Neural progenitor cell (in vitro differentiated cells): ENCODE measurements at regions not wholly inside any gene's neighbourhood (a gene's known extent, or its start where the extent isn't known, plus 50 kb on each side); places are given as distances from the start of the nearest gene placed in this dataset.

Experiments
- DNase-seq: peaks from one replicate; pipeline ENCODE4 v3.0.0-alpha.2; 2016; ENCODE audit warnings: low spot score
- H2AFZ ChIP-seq: fragments of 200-600 bp; sonication (generic); replicated peaks from 2 replicates; pipeline ENCODE4 v1.6.1; 2016; ENCODE audit warnings: antibody characterized with exemption
- H3F3A ChIP-seq: fragments of 200-600 bp; sonication (generic); 2 replicates; pipeline ENCODE4 v1.6.1; 2016; ENCODE audit warnings: antibody characterized with exemption, low read depth
- H3K27ac ChIP-seq: fragments of 200-600 bp; sonication (generic); 2 replicates; pipeline ENCODE4 v1.5.1; 2016; ENCODE audit warnings: mild to moderate bottlenecking
- H3K27me3 ChIP-seq: fragments of 200-600 bp; sonication (generic); 2 replicates; pipeline ENCODE4 v1.6.1; 2016; ENCODE audit warnings: mild to moderate bottlenecking, moderate library complexity
- H3K36me3 ChIP-seq: fragments of 200-600 bp; sonication (generic); 2 replicates; pipeline ENCODE4 v1.5.1; 2016
- H3K4me1 ChIP-seq: fragments of 200-600 bp; sonication (generic); 2 replicates; pipeline ENCODE4 v1.6.1; 2016; ENCODE audit warnings: mixed run types
- H3K4me2 ChIP-seq: fragments of 200-600 bp; sonication (generic); 2 replicates; pipeline ENCODE4 v1.6.1; 2016
- H3K4me3 ChIP-seq: fragments of 200-600 bp; sonication (generic); 2 replicates; pipeline ENCODE4 v1.5.1; 2016
- H3K79me2 ChIP-seq: fragments of 200-600 bp; sonication (generic); 2 replicates; pipeline ENCODE4 v1.6.1; 2016; ENCODE audit warnings: low read depth
- H3K9ac ChIP-seq: fragments of 200-600 bp; sonication (generic); 2 replicates; pipeline ENCODE4 v1.6.1; 2016
- H3K9me3 ChIP-seq: fragments of 200-600 bp; sonication (generic); 2 replicates; pipeline ENCODE4 v1.5.1; 2016; ENCODE audit warnings: low read depth
- H4K20me1 ChIP-seq: fragments of 200-600 bp; sonication (generic); 2 replicates; pipeline ENCODE4 v1.6.1; 2016; ENCODE audit warnings: low read depth
- H3K27ac Mint-ChIP-seq: 3 replicates; pipeline ENCODE4 v1.8.0; 2021; ENCODE audit warnings: mixed read lengths
- H3K27me3 Mint-ChIP-seq: 2 replicates; pipeline ENCODE4 v1.8.0; 2022; ENCODE audit warnings: low read depth, mild to moderate bottlenecking, inconsistent platforms, moderate library complexity, mixed read lengths; ENCODE audit not compliant: insufficient read depth
- H3K36me3 Mint-ChIP-seq: 3 replicates; pipeline ENCODE4 v1.8.0; 2021; ENCODE audit warnings: mixed read lengths
- H3K4me1 Mint-ChIP-seq: 3 replicates; pipeline ENCODE4 v1.8.0; 2021; ENCODE audit warnings: mixed read lengths
- H3K4me3 Mint-ChIP-seq: 3 replicates; pipeline ENCODE4 v1.8.0; 2021; ENCODE audit warnings: mild to moderate bottlenecking, moderate library complexity, mixed read lengths
- H3K9me3 Mint-ChIP-seq: 3 replicates; pipeline ENCODE4 v1.8.0; 2020; ENCODE audit warnings: mixed read lengths
- EZH2 ChIP-seq: fragments of 200-600 bp; sonication (generic); IDR thresholded peaks from 2 replicates; pipeline ENCODE4 v1.6.1; 2017; ENCODE audit warnings: antibody characterized with exemption, mild to moderate bottlenecking, moderate library complexity
- EZH2phosphoT487 ChIP-seq: fragments of 200-600 bp; sonication (generic); IDR thresholded peaks from 2 replicates; pipeline ENCODE4 v1.6.1; 2017; ENCODE audit warnings: antibody characterized with exemption
- TF ChIP-seq, protein P1 (sequence below): fragments of 200-600 bp; sonication (generic); IDR thresholded peaks from 2 replicates; pipeline ENCODE4 v1.5.1; 2017; ENCODE audit warnings: antibody characterized with exemption, mild to moderate bottlenecking

DNA sequence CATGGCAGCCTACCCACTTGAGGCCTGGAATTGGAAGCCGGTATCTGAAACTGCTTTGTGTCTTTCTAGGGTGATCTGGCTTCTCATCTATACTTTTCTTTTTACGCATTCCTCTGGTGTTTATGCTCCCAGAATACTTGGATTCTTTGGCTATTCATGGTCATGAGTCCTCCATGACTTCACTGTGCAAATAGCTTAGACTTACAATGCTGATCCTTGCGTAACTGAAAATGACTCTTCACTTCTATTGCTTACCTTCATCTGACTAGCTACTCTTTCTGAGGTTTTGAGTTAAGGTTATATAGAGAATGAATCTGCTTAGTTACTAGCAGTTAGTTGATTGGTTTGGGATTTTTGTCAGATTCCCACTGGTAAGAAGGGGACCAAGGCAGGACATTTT lies 121.7 kb upstream of the NOVA1 start:
- no peaks in the 10 kb centered on the region for H3K4me1 Mint-ChIP-seq

DNA sequence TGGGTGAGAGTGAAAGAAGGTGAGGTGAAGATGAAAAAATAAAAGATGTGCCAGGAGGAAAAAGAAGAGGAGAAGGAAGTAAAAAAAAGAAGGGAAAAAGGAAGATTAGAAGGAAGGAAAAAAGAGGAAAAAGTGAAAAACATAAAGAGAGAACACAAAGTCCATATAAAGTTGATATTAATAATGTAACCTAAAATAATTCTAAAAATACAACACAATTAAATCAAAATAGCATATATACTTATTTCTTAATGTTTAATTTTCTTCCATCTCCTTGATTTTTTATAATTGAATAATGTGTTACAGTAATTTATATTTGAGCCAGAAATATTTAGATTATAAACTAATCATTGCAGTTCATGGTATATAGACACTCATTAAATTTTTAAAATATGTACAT lies 124.4 kb upstream of the NOVA1 start:
- Histone ChIP-seq H2AFZ (no peak overlapping the region), H3K27me3 (no peaks in the 10 kb centered on the region), H3K36me3 (no peaks in the 10 kb centered on the region), H3K4me1 (no peaks in the 10 kb centered on the region), H3K9me3 (no peaks in the 10 kb centered on the region), H3K9ac (no peak overlapping the region), H3K27ac (no peak overlapping the region), H4K20me1 (no peaks in the 10 kb centered on the region), H3K4me2 (no peak overlapping the region), H3K4me3 (no peak overlapping the region), H3F3A (no peaks in the 10 kb centered on the region), H3K79me2 (no peaks in the 10 kb centered on the region)
- H3K27ac Mint-ChIP-seq: no peak overlapping the region
- H3K27me3 Mint-ChIP-seq: no peaks in the 10 kb centered on the region
- no peak for TF ChIP-seq EZH2
- H3K4me3 Mint-ChIP-seq: no peak overlapping the region
- H3K9me3 Mint-ChIP-seq: no peaks in the 10 kb centered on the region
- DNase-seq: no peak
- H3K4me1 Mint-ChIP-seq: no peaks in the 10 kb centered on the region
- no peaks in the 10 kb centered on the region for H3K36me3 Mint-ChIP-seq

More for the DNA sequence above, 121.7 kb upstream of the NOVA1 start:
- H2AFZ ChIP-seq: no peak overlapping the region
- no peaks in the 10 kb centered on the region for H3K79me2 ChIP-seq
- H4K20me1 ChIP-seq: no peaks in the 10 kb centered on the region
- H3K27ac ChIP-seq: no peak overlapping the region
- H3K9me3 Mint-ChIP-seq: no peaks in the 10 kb centered on the region
- no peak for DNase-seq
- no peaks in the 10 kb centered on the region for H3K36me3 Mint-ChIP-seq
- H3F3A ChIP-seq: no peaks in the 10 kb centered on the region
- H3K36me3 ChIP-seq: no peaks in the 10 kb centered on the region
- H3K4me3 Mint-ChIP-seq: no peak overlapping the region
- no peaks in the 10 kb centered on the region for H3K4me1 ChIP-seq
- H3K9me3 ChIP-seq: no peaks in the 10 kb centered on the region
- no peak overlapping the region for H3K4me2 ChIP-seq
- TF ChIP-seq, protein P1, sequence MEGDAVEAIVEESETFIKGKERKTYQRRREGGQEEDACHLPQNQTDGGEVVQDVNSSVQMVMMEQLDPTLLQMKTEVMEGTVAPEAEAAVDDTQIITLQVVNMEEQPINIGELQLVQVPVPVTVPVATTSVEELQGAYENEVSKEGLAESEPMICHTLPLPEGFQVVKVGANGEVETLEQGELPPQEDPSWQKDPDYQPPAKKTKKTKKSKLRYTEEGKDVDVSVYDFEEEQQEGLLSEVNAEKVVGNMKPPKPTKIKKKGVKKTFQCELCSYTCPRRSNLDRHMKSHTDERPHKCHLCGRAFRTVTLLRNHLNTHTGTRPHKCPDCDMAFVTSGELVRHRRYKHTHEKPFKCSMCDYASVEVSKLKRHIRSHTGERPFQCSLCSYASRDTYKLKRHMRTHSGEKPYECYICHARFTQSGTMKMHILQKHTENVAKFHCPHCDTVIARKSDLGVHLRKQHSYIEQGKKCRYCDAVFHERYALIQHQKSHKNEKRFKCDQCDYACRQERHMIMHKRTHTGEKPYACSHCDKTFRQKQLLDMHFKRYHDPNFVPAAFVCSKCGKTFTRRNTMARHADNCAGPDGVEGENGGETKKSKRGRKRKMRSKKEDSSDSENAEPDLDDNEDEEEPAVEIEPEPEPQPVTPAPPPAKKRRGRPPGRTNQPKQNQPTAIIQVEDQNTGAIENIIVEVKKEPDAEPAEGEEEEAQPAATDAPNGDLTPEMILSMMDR: no peak
- TF ChIP-seq EZH2 (no peak), EZH2phosphoT487 (no peak)
- no peak overlapping the region for H3K9ac ChIP-seq
- H3K27me3 Mint-ChIP-seq: no peaks in the 10 kb centered on the region
- H3K4me3 ChIP-seq: no peak overlapping the region
- no peak overlapping the region for H3K27ac Mint-ChIP-seq
- H3K27me3 ChIP-seq: no peaks in the 10 kb centered on the region

DNA sequence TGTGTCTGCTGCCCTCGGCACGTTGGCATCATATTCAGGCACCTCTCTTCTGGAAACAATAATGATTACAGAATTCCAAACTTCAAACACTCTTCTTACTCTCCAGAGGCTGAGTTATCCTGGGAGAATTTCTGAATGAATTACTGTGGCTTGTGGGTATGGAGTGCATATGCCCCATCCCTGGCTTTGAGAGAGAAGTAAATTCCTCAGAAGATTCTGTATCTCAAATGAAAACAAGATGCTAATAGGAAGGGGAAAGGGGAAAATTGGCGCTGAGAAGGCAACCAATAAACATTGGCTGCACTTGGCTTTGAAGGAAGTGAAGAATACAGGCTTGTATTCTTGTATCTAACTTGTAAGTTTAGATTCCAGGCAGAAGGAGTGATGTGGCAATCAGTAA lies 132.0 kb upstream of the NOVA1 start:
- Histone ChIP-seq H4K20me1 (no peaks in the 10 kb centered on the region), H3K79me2 (no peaks in the 10 kb centered on the region), H2AFZ (no peak overlapping the region), H3F3A (no peaks in the 10 kb centered on the region), H3K27me3 (no peaks in the 10 kb centered on the region), H3K36me3 (no peaks in the 10 kb centered on the region), H3K4me1 (no peaks in the 10 kb centered on the region), H3K27ac (no peak overlapping the region), H3K4me3 (no peak overlapping the region), H3K4me2 (no peak overlapping the region), H3K9ac (no peak overlapping the region), H3K9me3 (no peaks in the 10 kb centered on the region)
- no peak overlapping the region for H3K4me3 Mint-ChIP-seq
- no peaks in the 10 kb centered on the region for H3K4me1 Mint-ChIP-seq
- H3K9me3 Mint-ChIP-seq: no peaks in the 10 kb centered on the region
- no peak for TF ChIP-seq EZH2phosphoT487
- no peak for TF ChIP-seq EZH2
- TF ChIP-seq, protein P1: no peak
- no peaks in the 10 kb centered on the region for H3K36me3 Mint-ChIP-seq
- no peak overlapping the region for H3K27ac Mint-ChIP-seq
- DNase-seq: no peak
- H3K27me3 Mint-ChIP-seq: no peaks in the 10 kb centered on the region

DNA sequence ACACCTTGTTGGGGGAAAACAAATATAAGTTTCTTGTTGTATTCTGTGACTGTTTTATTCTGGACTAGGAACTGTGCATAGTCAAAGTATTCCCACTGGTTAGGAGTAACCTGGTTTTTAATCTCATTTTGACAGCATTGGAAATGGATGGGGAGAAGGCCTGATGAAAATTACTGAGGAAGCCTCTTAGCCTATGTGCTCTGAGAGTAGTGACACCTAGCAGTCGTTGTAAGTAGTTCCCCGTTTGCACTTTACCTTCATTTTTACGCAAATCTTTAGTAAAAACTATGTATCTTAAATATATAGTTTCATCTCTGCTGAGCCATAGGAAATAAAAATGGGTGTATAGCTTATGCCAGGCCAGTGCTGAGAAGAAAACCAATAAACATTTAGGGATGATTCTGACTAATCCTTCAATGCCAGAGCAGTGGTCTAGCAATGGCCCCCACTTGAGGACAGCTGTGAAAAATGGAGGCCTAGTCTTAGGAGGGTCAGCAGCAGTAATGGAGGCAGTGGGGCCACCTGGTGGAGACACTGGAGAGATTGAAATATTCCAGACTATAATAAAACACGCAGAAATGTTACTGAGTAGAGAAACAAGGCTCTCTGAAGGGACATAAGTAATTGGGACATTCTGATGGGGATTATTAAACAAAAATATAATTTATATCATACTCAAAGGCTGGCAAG lies 133.2 kb upstream of the NOVA1 start:
- Mint-ChIP-seq H3K4me3 (no peak overlapping the region), H3K36me3 (no peaks in the 10 kb centered on the region), H3K4me1 (no peaks in the 10 kb centered on the region), H3K9me3 (no peaks in the 10 kb centered on the region), H3K27me3 (no peaks in the 10 kb centered on the region), H3K27ac (no peak overlapping the region)
- no peaks in the 10 kb centered on the region for H3K79me2 ChIP-seq
- H3K4me1 ChIP-seq: no peaks in the 10 kb centered on the region
- H3K4me3 ChIP-seq: no peak overlapping the region
- H3K9ac ChIP-seq: no peak overlapping the region
- DNase-seq: peak; percentile 67
- H3K9me3 ChIP-seq: no peaks in the 10 kb centered on the region
- H3K27me3 ChIP-seq: no peaks in the 10 kb centered on the region
- H4K20me1 ChIP-seq: no peaks in the 10 kb centered on the region
- H3K36me3 ChIP-seq: no peaks in the 10 kb centered on the region
- H2AFZ ChIP-seq: no peak overlapping the region
- no peak for TF ChIP-seq EZH2
- TF ChIP-seq, protein P1: peak; percentile 75
- no peaks in the 10 kb centered on the region for H3F3A ChIP-seq
- no peak overlapping the region for H3K4me2 ChIP-seq
- no peak overlapping the region for H3K27ac ChIP-seq
